ENCODE measurements at regions not wholly inside any gene's neighbourhood (a gene's known extent, or its start where the extent isn't known, plus 50 kb on each side); places are given as distances from the start of the nearest gene placed in this dataset.

DNA sequence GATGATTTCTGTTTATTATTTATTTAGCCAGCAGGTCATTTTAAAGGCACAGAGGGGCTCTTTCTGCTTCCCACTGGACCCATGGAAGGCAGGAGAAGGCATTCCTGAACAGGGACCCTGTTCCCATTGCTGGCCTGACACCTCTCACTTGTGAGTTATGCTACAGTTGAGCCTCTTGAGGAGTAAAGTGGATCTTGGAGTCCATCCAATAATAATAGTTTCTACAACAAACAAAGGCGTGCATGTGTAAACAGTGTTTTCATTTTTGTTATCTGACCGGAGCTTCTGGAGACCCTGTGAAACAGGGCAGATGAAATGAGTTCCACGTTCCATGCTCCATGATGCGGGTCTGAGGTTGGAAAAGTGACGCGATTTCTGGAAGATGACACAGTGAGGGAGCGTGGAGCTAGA is 127.3 kb upstream of the HABP2 start:
- TF ChIP-seq, protein P1, sequence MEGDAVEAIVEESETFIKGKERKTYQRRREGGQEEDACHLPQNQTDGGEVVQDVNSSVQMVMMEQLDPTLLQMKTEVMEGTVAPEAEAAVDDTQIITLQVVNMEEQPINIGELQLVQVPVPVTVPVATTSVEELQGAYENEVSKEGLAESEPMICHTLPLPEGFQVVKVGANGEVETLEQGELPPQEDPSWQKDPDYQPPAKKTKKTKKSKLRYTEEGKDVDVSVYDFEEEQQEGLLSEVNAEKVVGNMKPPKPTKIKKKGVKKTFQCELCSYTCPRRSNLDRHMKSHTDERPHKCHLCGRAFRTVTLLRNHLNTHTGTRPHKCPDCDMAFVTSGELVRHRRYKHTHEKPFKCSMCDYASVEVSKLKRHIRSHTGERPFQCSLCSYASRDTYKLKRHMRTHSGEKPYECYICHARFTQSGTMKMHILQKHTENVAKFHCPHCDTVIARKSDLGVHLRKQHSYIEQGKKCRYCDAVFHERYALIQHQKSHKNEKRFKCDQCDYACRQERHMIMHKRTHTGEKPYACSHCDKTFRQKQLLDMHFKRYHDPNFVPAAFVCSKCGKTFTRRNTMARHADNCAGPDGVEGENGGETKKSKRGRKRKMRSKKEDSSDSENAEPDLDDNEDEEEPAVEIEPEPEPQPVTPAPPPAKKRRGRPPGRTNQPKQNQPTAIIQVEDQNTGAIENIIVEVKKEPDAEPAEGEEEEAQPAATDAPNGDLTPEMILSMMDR (conservative IDR thresholded peaks at IDR 0.05; ENCODE audit: low read depth, low read length), result no peak
- TF ChIP-seq EZH2 (IDR thresholded peaks at IDR 0.05; ENCODE audit: borderline replicate concordance, low read depth, low read length, poor library complexity, severe bottlenecking), result no peak
